ENCODE measurements at regions not wholly inside any gene's neighbourhood (a gene's known extent, or its start where the extent isn't known, plus 50 kb on each side); places are given as distances from the start of the nearest gene placed in this dataset.
A peak's percentile ranks its signal among the peaks of the same experiment; 100 is the strongest.

DNA sequence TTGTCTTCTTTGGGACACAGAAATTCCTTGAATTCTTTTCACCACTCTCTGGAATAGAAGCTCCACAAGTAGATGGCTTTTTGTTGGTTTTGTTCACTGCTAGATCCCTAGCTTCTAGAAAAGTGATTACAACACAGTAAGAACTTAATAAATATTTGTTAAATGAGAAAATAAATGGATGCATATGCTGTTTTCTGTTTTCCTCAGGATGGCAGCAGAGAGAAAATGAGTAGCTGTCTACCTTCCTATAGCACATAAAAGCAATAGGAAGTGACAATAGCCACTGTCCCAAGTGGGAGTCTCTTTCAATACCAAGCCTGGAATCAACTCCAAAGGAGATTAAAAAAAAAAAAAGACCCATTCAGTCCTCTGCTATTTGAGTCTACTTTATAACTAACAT lies 100.6 kb upstream of the NREP start:
- H3K27ac ChIP-seq (ENCODE audit: low read depth, low read length), result no peak overlapping the region
- H3K36me3 Mint-ChIP-seq (ENCODE audit: low read depth, unreplicated experiment), result no peaks in the 10 kb centered on the region
- H3K4me1 ChIP-seq (ENCODE audit: insufficient read depth, low read length), result peaks cover 11% of the 10 kb centered on the region
- H3K27me3 Mint-ChIP-seq (ENCODE audit: low read depth, unreplicated experiment), result no peaks in the 10 kb centered on the region
- no peak overlapping the region for H3K4me2 ChIP-seq (ENCODE audit: low read length)
- no peak overlapping the region for H2AFZ ChIP-seq (ENCODE audit: low read depth, low read length)
- H3K27ac Mint-ChIP-seq (ENCODE audit: unreplicated experiment), result no peak overlapping the region
- no peak for TF ChIP-seq EZH2 (IDR thresholded peaks at IDR 0.05; ENCODE audit: insufficient read depth, low read length)
- TF ChIP-seq, protein P1, sequence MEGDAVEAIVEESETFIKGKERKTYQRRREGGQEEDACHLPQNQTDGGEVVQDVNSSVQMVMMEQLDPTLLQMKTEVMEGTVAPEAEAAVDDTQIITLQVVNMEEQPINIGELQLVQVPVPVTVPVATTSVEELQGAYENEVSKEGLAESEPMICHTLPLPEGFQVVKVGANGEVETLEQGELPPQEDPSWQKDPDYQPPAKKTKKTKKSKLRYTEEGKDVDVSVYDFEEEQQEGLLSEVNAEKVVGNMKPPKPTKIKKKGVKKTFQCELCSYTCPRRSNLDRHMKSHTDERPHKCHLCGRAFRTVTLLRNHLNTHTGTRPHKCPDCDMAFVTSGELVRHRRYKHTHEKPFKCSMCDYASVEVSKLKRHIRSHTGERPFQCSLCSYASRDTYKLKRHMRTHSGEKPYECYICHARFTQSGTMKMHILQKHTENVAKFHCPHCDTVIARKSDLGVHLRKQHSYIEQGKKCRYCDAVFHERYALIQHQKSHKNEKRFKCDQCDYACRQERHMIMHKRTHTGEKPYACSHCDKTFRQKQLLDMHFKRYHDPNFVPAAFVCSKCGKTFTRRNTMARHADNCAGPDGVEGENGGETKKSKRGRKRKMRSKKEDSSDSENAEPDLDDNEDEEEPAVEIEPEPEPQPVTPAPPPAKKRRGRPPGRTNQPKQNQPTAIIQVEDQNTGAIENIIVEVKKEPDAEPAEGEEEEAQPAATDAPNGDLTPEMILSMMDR (IDR thresholded peaks at IDR 0.05; ENCODE audit: insufficient read depth, low read depth, low read length), result no peak
- FAIRE-seq (no peak), DNase-seq (ENCODE audit: low read depth) (no peak)
- peaks cover 11% of the 10 kb centered on the region for H3K4me1 Mint-ChIP-seq (ENCODE audit: low read depth, unreplicated experiment)
- H3K36me3 ChIP-seq (ENCODE audit: insufficient read depth, low read length), result no peaks in the 10 kb centered on the region
- H3K4me3 Mint-ChIP-seq (ENCODE audit: unreplicated experiment), result no peak overlapping the region
- no peak overlapping the region for H3K4me3 ChIP-seq (ENCODE audit: insufficient read depth, low read depth, low read length)
- H3K9ac ChIP-seq (ENCODE audit: low read length), result no peak overlapping the region
- no peaks in the 10 kb centered on the region for H3K9me3 Mint-ChIP-seq (ENCODE audit: unreplicated experiment)
- no peaks in the 10 kb centered on the region for H4K20me1 ChIP-seq (ENCODE audit: insufficient read depth, low read length)
- H3K9me3 ChIP-seq (ENCODE audit: insufficient read depth, low read depth, low read length), result no peaks in the 10 kb centered on the region
- no peaks in the 10 kb centered on the region for H3K79me2 ChIP-seq (ENCODE audit: insufficient read depth, low read length)
- no peaks in the 10 kb centered on the region for H3K27me3 ChIP-seq (ENCODE audit: insufficient read depth, low read length)

DNA sequence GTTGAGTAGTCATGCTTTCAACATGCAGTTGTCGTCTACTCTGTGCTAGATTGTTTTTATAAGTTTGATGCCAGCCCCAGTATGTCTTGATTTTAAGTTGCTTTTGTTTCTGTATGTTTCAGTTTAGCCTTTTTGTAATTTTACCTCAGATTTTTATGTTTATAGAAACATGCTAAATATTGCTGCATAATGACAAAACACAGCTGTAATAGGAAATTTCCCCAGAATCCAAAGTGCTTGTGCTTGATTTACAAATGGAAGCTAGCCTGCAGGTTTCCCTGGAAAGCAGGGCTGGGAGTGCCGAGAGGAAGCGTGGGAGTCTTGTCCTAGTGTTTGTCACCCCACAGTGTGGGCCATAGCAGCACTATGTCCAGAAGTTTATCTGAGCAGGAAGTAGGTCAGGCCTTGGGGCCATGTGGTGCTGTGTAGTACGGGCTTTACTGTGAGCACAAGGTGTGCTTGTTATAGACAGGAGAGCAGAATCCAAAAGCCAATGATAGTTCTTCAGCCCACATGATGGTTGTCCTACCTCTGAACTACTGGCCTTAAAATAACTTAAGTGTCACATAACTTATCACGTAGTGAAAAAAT lies 100.0 kb upstream of the NREP start:
- Histone ChIP-seq H3K9me3 (ENCODE audit: insufficient read depth, low read depth, low read length) (no peaks in the 10 kb centered on the region), H3K4me1 (ENCODE audit: insufficient read depth, low read length) (peaks cover 11% of the 10 kb centered on the region), H3K36me3 (ENCODE audit: insufficient read depth, low read length) (no peaks in the 10 kb centered on the region), H3K9ac (ENCODE audit: low read length) (no peak overlapping the region), H3K4me2 (ENCODE audit: low read length) (no peak overlapping the region), H3K4me3 (ENCODE audit: insufficient read depth, low read depth, low read length) (no peak overlapping the region), H3K79me2 (ENCODE audit: insufficient read depth, low read length) (no peaks in the 10 kb centered on the region), H3K27ac (ENCODE audit: low read depth, low read length) (no peak overlapping the region), H4K20me1 (ENCODE audit: insufficient read depth, low read length) (no peaks in the 10 kb centered on the region), H3K27me3 (ENCODE audit: insufficient read depth, low read length) (no peaks in the 10 kb centered on the region), H2AFZ (ENCODE audit: low read depth, low read length) (no peak overlapping the region)
- TF ChIP-seq, protein P1 (IDR thresholded peaks at IDR 0.05; ENCODE audit: insufficient read depth, low read depth, low read length), result no peak
- no peak for TF ChIP-seq EZH2 (IDR thresholded peaks at IDR 0.05; ENCODE audit: insufficient read depth, low read length)
- Mint-ChIP-seq H3K4me1 (ENCODE audit: low read depth, unreplicated experiment) (peaks cover 11% of the 10 kb centered on the region), H3K27ac (ENCODE audit: unreplicated experiment) (peak overlapping the region; percentile 6), H3K27me3 (ENCODE audit: low read depth, unreplicated experiment) (no peaks in the 10 kb centered on the region), H3K4me3 (ENCODE audit: unreplicated experiment) (no peak overlapping the region), H3K36me3 (ENCODE audit: low read depth, unreplicated experiment) (no peaks in the 10 kb centered on the region), H3K9me3 (ENCODE audit: unreplicated experiment) (no peaks in the 10 kb centered on the region)
- DNase-seq (ENCODE audit: low read depth), result no peak
- no peak for FAIRE-seq

DNA sequence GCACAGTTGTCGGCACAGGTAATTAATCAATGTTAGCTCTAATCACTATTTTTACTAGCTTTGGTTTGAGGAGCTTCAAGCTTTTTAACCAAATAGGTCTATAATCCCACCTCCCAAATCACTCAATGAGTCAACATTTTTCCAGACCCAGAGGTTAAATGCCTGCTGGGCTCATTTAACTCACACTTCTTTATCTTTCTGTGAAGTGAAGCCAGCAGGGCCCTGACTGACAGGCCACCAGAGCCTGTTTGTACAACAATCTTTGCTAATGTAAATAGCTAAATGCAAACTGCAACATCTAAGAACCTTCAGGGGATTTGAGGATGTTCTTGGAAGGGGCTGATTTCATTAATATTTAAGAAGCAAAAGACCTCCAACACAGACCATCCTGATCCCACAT lies 98.4 kb upstream of the NREP start:
- Mint-ChIP-seq H3K4me1 (ENCODE audit: low read depth, unreplicated experiment) (peaks cover 11% of the 10 kb centered on the region), H3K36me3 (ENCODE audit: low read depth, unreplicated experiment) (no peaks in the 10 kb centered on the region)
- no peak overlapping the region for H3K27ac ChIP-seq (ENCODE audit: low read depth, low read length)

More for the DNA sequence above, 98.4 kb upstream of the NREP start:
- no peak overlapping the region for H3K4me3 ChIP-seq (ENCODE audit: insufficient read depth, low read depth, low read length)
- no peaks in the 10 kb centered on the region for H3K36me3 ChIP-seq (ENCODE audit: insufficient read depth, low read length)
- H3K79me2 ChIP-seq (ENCODE audit: insufficient read depth, low read length), result no peaks in the 10 kb centered on the region
- no peaks in the 10 kb centered on the region for H3K27me3 ChIP-seq (ENCODE audit: insufficient read depth, low read length)
- H4K20me1 ChIP-seq (ENCODE audit: insufficient read depth, low read length), result no peaks in the 10 kb centered on the region
- Mint-ChIP-seq H3K27me3 (ENCODE audit: low read depth, unreplicated experiment) (no peaks in the 10 kb centered on the region), H3K4me3 (ENCODE audit: unreplicated experiment) (no peak overlapping the region), H3K9me3 (ENCODE audit: unreplicated experiment) (no peaks in the 10 kb centered on the region), H3K27ac (ENCODE audit: unreplicated experiment) (no peak overlapping the region)
- FAIRE-seq (no peak), DNase-seq (ENCODE audit: low read depth) (no peak)
- TF ChIP-seq, protein P1 (IDR thresholded peaks at IDR 0.05; ENCODE audit: insufficient read depth, low read depth, low read length), result no peak
- no peak for TF ChIP-seq EZH2 (IDR thresholded peaks at IDR 0.05; ENCODE audit: insufficient read depth, low read length)
- H3K9ac ChIP-seq (ENCODE audit: low read length), result no peak overlapping the region
- no peak overlapping the region for H3K4me2 ChIP-seq (ENCODE audit: low read length)
- no peaks in the 10 kb centered on the region for H3K9me3 ChIP-seq (ENCODE audit: insufficient read depth, low read depth, low read length)
- H3K4me1 ChIP-seq (ENCODE audit: insufficient read depth, low read length), result peaks cover 11% of the 10 kb centered on the region
- H2AFZ ChIP-seq (ENCODE audit: low read depth, low read length), result no peak overlapping the region

Data from astrocyte (in vitro differentiated cells and primary cell).